Spleen (tissue), 7 donors: ENCODE measurements at regions not wholly inside any gene's neighbourhood (a gene's known extent, or its start where the extent isn't known, plus 50 kb on each side); places are given as distances from the start of the nearest gene placed in this dataset.

Source experiments
- CTCF ChIP-seq, 11 experiments: fragments of 200-600 bp in 7 of 11; fragments of 450-650 bp in 4 of 11; sonication (generic) in 4 of 11; IDR thresholded peaks in 8 of 11; conservative IDR thresholded peaks in 3 of 11; 1 replicate in 7 of 11; 2 replicates in 4 of 11; pipeline versions ENCODE4 v1.4.0 to v1.8.0; 2016 to 2021; ENCODE audit warnings: antibody characterized with exemption in 11 of 11, inconsistent platforms in 4 of 11, mild to moderate bottlenecking in 1 of 11
- POLR2A ChIP-seq, 3 donors: fragments of 450-650 bp; IDR thresholded peaks; one replicate each; pipeline ENCODE4 v1.5.1; 2017; ENCODE audit warnings: antibody characterized with exemption in 3 of 3, mild to moderate bottlenecking in 1 of 3
- POLR2AphosphoS5 ChIP-seq, 3 donors: sonication (generic); formaldehyde crosslinking; IDR thresholded peaks; one replicate each; pipeline ENCODE4 v1.5.1; 2017; ENCODE audit warnings: antibody characterized with exemption in 3 of 3
- donor health status: DM: no; HTN: no; CAD: no; lungs with moderate emphysema.
- donor health status: DM: no; HTN: no; CAD: no.
- donor health status: DM: no; HTN: no; CAD: no.

- TF ChIP-seq CTCF (IDR thresholded peaks at IDR 0.05 in 8 of 11, conservative IDR thresholded peaks at IDR 0.05 in 3 of 11) (no peak), POLR2A (IDR thresholded peaks at IDR 0.05) (no peak), POLR2AphosphoS5 (IDR thresholded peaks at IDR 0.05) (no peak)
Observed at GRCh38 chr9:17018540-17019196, 116.2 kb upstream of the CNTLN start.
